Body of pancreas (tissue), 4 donors: ENCODE measurements at regions not wholly inside any gene's neighbourhood (a gene's known extent, or its start where the extent isn't known, plus 50 kb on each side); places are given as distances from the start of the nearest gene placed in this dataset.

ENCODE experiments used
- POLR2A ChIP-seq, 3 donors: fragments of 450-650 bp; IDR thresholded peaks; one replicate each; pipeline ENCODE4 v1.6.1; 2016; ENCODE audit warnings: antibody characterized with exemption in 3 of 3, mild to moderate bottlenecking in 2 of 3
- TF ChIP-seq, protein P1 (sequence below), 7 experiments: fragments of 450-650 bp in 4 of 7; fragments of 200-600 bp in 3 of 7; sonication (generic) in 3 of 7; IDR thresholded peaks; one replicate each; pipeline ENCODE4 v1.5.1; 2016 to 2019; ENCODE audit warnings: antibody characterized with exemption in 7 of 7

DNA sequence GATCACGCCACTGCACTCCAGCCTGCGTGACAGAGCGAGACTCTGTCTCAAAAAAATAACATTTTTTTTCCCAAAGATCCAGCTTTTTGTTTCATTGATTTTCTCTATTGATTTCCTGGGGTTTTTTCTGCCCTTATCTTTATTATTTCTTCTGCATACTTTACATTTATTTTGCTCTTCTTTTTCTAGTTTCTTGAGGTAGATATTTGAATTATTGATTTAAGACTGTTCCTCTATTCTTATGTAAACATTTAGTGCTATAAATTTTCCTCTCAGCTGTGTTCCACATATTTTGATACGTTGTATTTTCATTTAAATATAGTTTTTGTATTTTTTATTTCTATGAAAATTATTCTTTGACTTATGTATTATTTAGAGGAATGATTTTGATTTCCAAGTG, 89.8 kb downstream of the TEX51 start:
- TF ChIP-seq, protein P1, sequence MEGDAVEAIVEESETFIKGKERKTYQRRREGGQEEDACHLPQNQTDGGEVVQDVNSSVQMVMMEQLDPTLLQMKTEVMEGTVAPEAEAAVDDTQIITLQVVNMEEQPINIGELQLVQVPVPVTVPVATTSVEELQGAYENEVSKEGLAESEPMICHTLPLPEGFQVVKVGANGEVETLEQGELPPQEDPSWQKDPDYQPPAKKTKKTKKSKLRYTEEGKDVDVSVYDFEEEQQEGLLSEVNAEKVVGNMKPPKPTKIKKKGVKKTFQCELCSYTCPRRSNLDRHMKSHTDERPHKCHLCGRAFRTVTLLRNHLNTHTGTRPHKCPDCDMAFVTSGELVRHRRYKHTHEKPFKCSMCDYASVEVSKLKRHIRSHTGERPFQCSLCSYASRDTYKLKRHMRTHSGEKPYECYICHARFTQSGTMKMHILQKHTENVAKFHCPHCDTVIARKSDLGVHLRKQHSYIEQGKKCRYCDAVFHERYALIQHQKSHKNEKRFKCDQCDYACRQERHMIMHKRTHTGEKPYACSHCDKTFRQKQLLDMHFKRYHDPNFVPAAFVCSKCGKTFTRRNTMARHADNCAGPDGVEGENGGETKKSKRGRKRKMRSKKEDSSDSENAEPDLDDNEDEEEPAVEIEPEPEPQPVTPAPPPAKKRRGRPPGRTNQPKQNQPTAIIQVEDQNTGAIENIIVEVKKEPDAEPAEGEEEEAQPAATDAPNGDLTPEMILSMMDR (IDR thresholded peaks at IDR 0.05): no peak
- no peak for TF ChIP-seq POLR2A (IDR thresholded peaks at IDR 0.05)
